ENCODE measurements at regions not wholly inside any gene's neighbourhood (a gene's known extent, or its start where the extent isn't known, plus 50 kb on each side); places are given as distances from the start of the nearest gene placed in this dataset.

GRCh38 chr15:70316059-70316600 lies 218.4 kb upstream of the TLE3 start:
- Mint-ChIP-seq H3K4me1 (peaks cover 4 to 9% of the 10 kb centered on the region in 2 experiments), H3K27ac (no peak overlapping the region; a peak in 1 of 7 replicates), H3K27me3 (ENCODE audit: low read depth) (peaks cover 3% of the 10 kb centered on the region), H3K36me3 (ENCODE audit: insufficient read depth in 1 of 3, low read depth in 3 of 3) (peaks cover 0 to 1% (median 0%) of the 10 kb centered on the region in 3 experiments; a peak in 2 of 7 replicates), H3K9me3 (no peaks in the 10 kb centered on the region), H3K4me3 (no peak overlapping the region)
- no peak overlapping the region for H2AFZ ChIP-seq (ENCODE audit: low read length)
- H3K27ac ChIP-seq (ENCODE audit: insufficient read length, low read depth, low read length): no peak overlapping the region
- TF ChIP-seq CTCF (conservative IDR thresholded peaks at IDR 0.05): no peak
- H2BK5ac ChIP-seq (ENCODE audit: insufficient read length, low read length): no peak overlapping the region
- no peak overlapping the region for H3K9ac ChIP-seq (ENCODE audit: extremely low read depth, insufficient read length, low read length)
- H2BK15ac ChIP-seq (ENCODE audit: low read depth, low read length): no peak overlapping the region
- H4K20me1 ChIP-seq (ENCODE audit: control insufficient read depth, insufficient read depth, insufficient read length): no peaks in the 10 kb centered on the region
- H3K4me1 ChIP-seq (ENCODE audit: insufficient read depth, low read length): peaks cover 8% of the 10 kb centered on the region; the same call in 1 of the 2 replicates
- H3K23ac ChIP-seq (ENCODE audit: insufficient read length, low read depth, low read length): no peak overlapping the region
- H4K8ac ChIP-seq (replicated peaks; ENCODE audit: insufficient read length, low read depth, low read length): no peak overlapping the region
- H2AK5ac ChIP-seq (ENCODE audit: insufficient read length, low read length): no peak overlapping the region
- H2BK20ac ChIP-seq (ENCODE audit: low read depth, low read length, poor library complexity, severe bottlenecking): no peak overlapping the region
- no peaks in the 10 kb centered on the region for H3K79me1 ChIP-seq (ENCODE audit: insufficient read depth, low read depth, low read length, poor library complexity, severe bottlenecking)
- H3K79me2 ChIP-seq (ENCODE audit: insufficient read depth, low read length): no peaks in the 10 kb centered on the region
- no peaks in the 10 kb centered on the region for H3K23me2 ChIP-seq (ENCODE audit: insufficient read length, low read depth, low read length, poor library complexity, severe bottlenecking)
- no peak overlapping the region for H2BK120ac ChIP-seq (ENCODE audit: low read depth, low read length, poor library complexity, severe bottlenecking)
- no peaks in the 10 kb centered on the region for H3K27me3 ChIP-seq (ENCODE audit: insufficient read depth, low read length)
- no peak overlapping the region for H3K4me2 ChIP-seq (ENCODE audit: insufficient read depth, insufficient read length, low read length)
- no peak overlapping the region for H4K91ac ChIP-seq (ENCODE audit: insufficient read length, low read depth, low read length)
- H3K9me3 ChIP-seq (ENCODE audit: control insufficient read depth, low read depth, low read length): no peaks in the 10 kb centered on the region
- H3K56ac ChIP-seq (ENCODE audit: insufficient read length, low read depth, low read length): no peak overlapping the region
- H3K4ac ChIP-seq (ENCODE audit: low read depth, low read length): no peak overlapping the region
- H3T11ph ChIP-seq (ENCODE audit: low read length): no peak overlapping the region
- H4K5ac ChIP-seq (ENCODE audit: insufficient read length, low read depth, low read length): no peak overlapping the region
- no peak overlapping the region for H3K18ac ChIP-seq (ENCODE audit: insufficient read length, low read depth, low read length)
- no peak overlapping the region for H2BK12ac ChIP-seq (ENCODE audit: insufficient read length, low read depth, low read length)
- no peak overlapping the region; the same call in 1 of the 2 replicates for H3K14ac ChIP-seq (ENCODE audit: insufficient read depth, low read length)
- DNase-seq: no peak
- WGBS (ENCODE audit: extremely low coverage, insufficient read length, low lambda C conversion rate): no CpG with 5 or more reads among the region's 8 CpGs
